ENCODE measurements at regions not wholly inside any gene's neighbourhood (a gene's known extent, or its start where the extent isn't known, plus 50 kb on each side); places are given as distances from the start of the nearest gene placed in this dataset.

- no peaks in the 10 kb centered on the region for H3K4me1 Mint-ChIP-seq
- H3K36me3 Mint-ChIP-seq = no peaks in the 10 kb centered on the region
- no peak overlapping the region for H3K4me3 Mint-ChIP-seq
- H3K27ac Mint-ChIP-seq = no peak overlapping the region
- POLR2A ChIA-PET = no interaction called here
- H3K9me3 Mint-ChIP-seq = peaks cover 4% of the 10 kb centered on the region; the same call in 1 of the 2 replicates
- ATAC-seq = no peak
- TF ChIP-seq AFF4 (CRISPR knock-in tag; IDR thresholded peaks at IDR 0.05; ENCODE audit: borderline replicate concordance) = no peak
- TF ChIP-seq, protein P1, sequence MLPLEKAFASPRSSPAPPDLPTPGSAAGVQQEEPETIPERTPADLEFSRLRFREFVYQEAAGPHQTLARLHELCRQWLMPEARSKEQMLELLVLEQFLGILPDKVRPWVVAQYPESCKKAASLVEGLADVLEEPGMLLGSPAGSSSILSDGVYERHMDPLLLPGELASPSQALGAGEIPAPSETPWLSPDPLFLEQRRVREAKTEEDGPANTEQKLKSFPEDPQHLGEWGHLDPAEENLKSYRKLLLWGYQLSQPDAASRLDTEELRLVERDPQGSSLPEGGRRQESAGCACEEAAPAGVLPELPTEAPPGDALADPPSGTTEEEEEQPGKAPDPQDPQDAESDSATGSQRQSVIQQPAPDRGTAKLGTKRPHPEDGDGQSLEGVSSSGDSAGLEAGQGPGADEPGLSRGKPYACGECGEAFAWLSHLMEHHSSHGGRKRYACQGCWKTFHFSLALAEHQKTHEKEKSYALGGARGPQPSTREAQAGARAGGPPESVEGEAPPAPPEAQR (CRISPR knock-in tag; IDR thresholded peaks at IDR 0.05) = no peak
- TF ChIP-seq NR2C2 (CRISPR knock-in tag; IDR thresholded peaks at IDR 0.05) = no peak
- no peak for TF ChIP-seq NFE2L1 (CRISPR knock-in tag; IDR thresholded peaks at IDR 0.05)
- CTCF ChIA-PET = no interaction called here
- no peaks in the 10 kb centered on the region for H3K27me3 Mint-ChIP-seq (ENCODE audit: low read depth)
- no peak for DNase-seq (ENCODE audit: low spot score)
Observed at GRCh38 chr7:79785556-79785955, 332.1 kb upstream of the MAGI2 start.

GRCh38 chr7:79782906-79783305 lies 329.4 kb upstream of the MAGI2 start:
- Mint-ChIP-seq H3K4me1 (no peaks in the 10 kb centered on the region), H3K27ac (no peak overlapping the region), H3K9me3 (peaks cover 4% of the 10 kb centered on the region; the same call in 1 of the 2 replicates), H3K27me3 (ENCODE audit: low read depth) (no peaks in the 10 kb centered on the region), H3K36me3 (no peaks in the 10 kb centered on the region), H3K4me3 (no peak overlapping the region)
- TF ChIP-seq PRDM15 (CRISPR knock-in tag; IDR thresholded peaks at IDR 0.05) (no peak), JAZF1 (CRISPR knock-in tag; IDR thresholded peaks at IDR 0.05) (no peak), HMGA2 (CRISPR knock-in tag; IDR thresholded peaks at IDR 0.05) (no peak), SMAD4 (CRISPR knock-in tag; IDR thresholded peaks at IDR 0.05) (no peak), ZNF396 (CRISPR knock-in tag; IDR thresholded peaks at IDR 0.05; ENCODE audit: borderline replicate concordance) (no peak), GABPB1 (CRISPR knock-in tag; IDR thresholded peaks at IDR 0.05) (no peak)
- TF ChIP-seq, protein P2, sequence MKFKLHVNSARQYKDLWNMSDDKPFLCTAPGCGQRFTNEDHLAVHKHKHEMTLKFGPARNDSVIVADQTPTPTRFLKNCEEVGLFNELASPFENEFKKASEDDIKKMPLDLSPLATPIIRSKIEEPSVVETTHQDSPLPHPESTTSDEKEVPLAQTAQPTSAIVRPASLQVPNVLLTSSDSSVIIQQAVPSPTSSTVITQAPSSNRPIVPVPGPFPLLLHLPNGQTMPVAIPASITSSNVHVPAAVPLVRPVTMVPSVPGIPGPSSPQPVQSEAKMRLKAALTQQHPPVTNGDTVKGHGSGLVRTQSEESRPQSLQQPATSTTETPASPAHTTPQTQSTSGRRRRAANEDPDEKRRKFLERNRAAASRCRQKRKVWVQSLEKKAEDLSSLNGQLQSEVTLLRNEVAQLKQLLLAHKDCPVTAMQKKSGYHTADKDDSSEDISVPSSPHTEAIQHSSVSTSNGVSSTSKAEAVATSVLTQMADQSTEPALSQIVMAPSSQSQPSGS (CRISPR knock-in tag; IDR thresholded peaks at IDR 0.05; ENCODE audit: borderline replicate concordance, low read depth) = no peak
- ChIA-PET POLR2A (interaction anchor here (0.6 kb wide), 1 partner anchor 350 kb away, joined by 4 read pairs; no protein-coding TSS in a partner anchor), CTCF (no interaction called here)
- no peak for DNase-seq (ENCODE audit: low spot score)
- ATAC-seq = no peak

- Mint-ChIP-seq H3K27ac (no peak overlapping the region), H3K4me3 (no peak overlapping the region)
- CTCF ChIA-PET = no interaction called here
Observed at GRCh38 chr7:79782256-79782655, 328.8 kb upstream of the MAGI2 start.

More at GRCh38 chr7:79782256-79782655, 328.8 kb upstream of the MAGI2 start:
- TF ChIP-seq MLX (CRISPR knock-in tag; IDR thresholded peaks at IDR 0.05) (no peak), PREB (CRISPR knock-in tag; IDR thresholded peaks at IDR 0.05; ENCODE audit: borderline replicate concordance) (no peak), GTF2I (CRISPR knock-in tag; conservative IDR thresholded peaks at IDR 0.05) (no peak), ELF4 (CRISPR knock-in tag; IDR thresholded peaks at IDR 0.05; ENCODE audit: low read depth) (no peak)
- TF ChIP-seq, protein P3, sequence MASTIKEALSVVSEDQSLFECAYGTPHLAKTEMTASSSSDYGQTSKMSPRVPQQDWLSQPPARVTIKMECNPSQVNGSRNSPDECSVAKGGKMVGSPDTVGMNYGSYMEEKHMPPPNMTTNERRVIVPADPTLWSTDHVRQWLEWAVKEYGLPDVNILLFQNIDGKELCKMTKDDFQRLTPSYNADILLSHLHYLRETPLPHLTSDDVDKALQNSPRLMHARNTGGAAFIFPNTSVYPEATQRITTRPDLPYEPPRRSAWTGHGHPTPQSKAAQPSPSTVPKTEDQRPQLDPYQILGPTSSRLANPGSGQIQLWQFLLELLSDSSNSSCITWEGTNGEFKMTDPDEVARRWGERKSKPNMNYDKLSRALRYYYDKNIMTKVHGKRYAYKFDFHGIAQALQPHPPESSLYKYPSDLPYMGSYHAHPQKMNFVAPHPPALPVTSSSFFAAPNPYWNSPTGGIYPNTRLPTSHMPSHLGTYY (CRISPR knock-in tag; IDR thresholded peaks at IDR 0.05) = no peak
- TF ChIP-seq, protein P1 (CRISPR knock-in tag; IDR thresholded peaks at IDR 0.05) = no peak
- no peaks in the 10 kb centered on the region for H3K4me1 Mint-ChIP-seq
- peaks cover 4% of the 10 kb centered on the region; the same call in 1 of the 2 replicates for H3K9me3 Mint-ChIP-seq
- no peak for ATAC-seq
- H3K36me3 Mint-ChIP-seq = no peaks in the 10 kb centered on the region
- DNase-seq (ENCODE audit: low spot score) = no peak
- POLR2A ChIA-PET = interaction anchor here (0.6 kb wide), 2 partner anchors 349 to 553 kb away, joined by 3 to 4 read pairs; no protein-coding TSS in a partner anchor
- H3K27me3 Mint-ChIP-seq (ENCODE audit: low read depth) = no peaks in the 10 kb centered on the region
